ENCODE measurements at regions not wholly inside any gene's neighbourhood (a gene's known extent, or its start where the extent isn't known, plus 50 kb on each side); places are given as distances from the start of the nearest gene placed in this dataset.
"Not testable (repeated sequence)": the region's sequence is repeated elsewhere in the genome, so short reads cannot be mapped to it uniquely, and the experiment has no call there.

DNA sequence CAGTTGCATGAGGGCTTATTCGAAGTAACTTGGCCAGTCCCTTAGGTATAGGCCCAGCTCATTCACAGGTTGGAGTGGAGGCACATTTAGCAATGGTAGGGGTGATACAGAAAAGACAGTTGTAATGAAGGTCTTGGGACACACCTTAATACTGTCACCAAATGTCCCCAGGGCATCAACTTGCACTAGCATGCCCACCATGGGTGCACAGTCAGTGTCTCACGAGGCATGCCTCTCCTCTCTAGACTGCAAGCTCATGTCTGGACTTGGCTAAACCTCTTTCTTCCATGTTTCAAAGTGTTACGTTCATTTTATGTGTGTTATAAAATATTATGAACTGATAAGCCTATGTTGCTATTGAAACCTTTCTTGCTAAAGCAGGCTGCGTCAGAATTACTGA is 124.0 kb upstream of the ECI2 start:
- H3K36me3 ChIP-seq (ENCODE audit: insufficient read depth, low read length): no peaks in the 10 kb centered on the region
- DNase-seq (ENCODE audit: low read depth, low spot score): no peak
- H3K9me3 ChIP-seq (ENCODE audit: low read depth, low read length): no peaks in the 10 kb centered on the region
- TF ChIP-seq EZH2 (IDR thresholded peaks at IDR 0.05): no peak
- TF ChIP-seq POLR2AphosphoS5 (IDR thresholded peaks at IDR 0.05; ENCODE audit: borderline replicate concordance, low read depth, low read length): no peak
- no peak for TF ChIP-seq FOXP2 (optimal IDR thresholded peaks at IDR 0.05; ENCODE audit: control extremely low read depth, extremely low read length, insufficient read depth)
- H3K27ac ChIP-seq: no peak overlapping the region
- H3K4me3 ChIP-seq: no peak overlapping the region
- H3K9ac ChIP-seq (ENCODE audit: insufficient read length): no peak overlapping the region

DNA sequence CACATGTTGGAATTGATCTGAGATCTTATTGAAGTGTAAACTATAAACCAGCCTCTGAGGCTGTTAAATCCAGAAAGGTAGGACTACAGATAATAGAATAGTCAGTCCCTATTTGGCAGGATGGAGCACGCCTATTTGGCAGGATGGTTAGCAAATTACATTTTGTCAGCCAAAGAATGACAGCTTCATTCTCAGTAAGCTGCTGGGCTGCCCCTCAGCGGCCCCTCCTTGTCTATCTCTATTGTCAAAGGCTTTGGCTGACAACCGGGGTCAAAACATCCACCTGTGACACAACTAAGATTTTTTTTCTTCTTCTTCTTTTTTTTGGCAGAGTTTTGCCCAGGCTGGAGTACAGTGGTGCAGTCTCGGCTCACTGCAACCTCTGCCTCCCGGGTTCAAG is 123.4 kb upstream of the ECI2 start:
- H3K36me3 ChIP-seq (ENCODE audit: insufficient read depth, low read length): no peaks in the 10 kb centered on the region
- DNase-seq (ENCODE audit: low read depth, low spot score): no peak
- no peak overlapping the region for H3K27ac ChIP-seq
- no peaks in the 10 kb centered on the region for H3K9me3 ChIP-seq (ENCODE audit: low read depth, low read length)
- no peak for TF ChIP-seq EZH2 (IDR thresholded peaks at IDR 0.05)
- H3K9ac ChIP-seq (ENCODE audit: insufficient read length): no peak overlapping the region
- no peak overlapping the region for H3K4me3 ChIP-seq

DNA sequence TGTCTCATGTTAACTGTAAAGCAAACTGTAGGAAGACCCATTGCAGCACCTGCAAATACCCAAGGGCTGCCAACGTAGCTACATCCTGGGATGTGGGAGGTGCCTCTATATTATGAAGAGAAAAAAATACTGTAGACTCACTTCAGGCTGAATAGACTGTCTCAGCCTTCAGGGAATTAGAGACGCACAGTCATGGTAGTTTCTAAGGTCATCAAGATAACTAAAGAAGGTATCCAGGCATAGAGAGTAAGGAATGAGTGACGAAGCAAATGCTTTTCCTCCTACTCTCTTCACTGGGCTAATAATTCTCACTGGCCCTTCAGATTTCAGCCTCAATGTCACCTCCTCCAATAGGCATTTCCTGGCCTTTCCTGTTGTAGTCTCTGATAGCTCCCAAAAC is 121.6 kb upstream of the ECI2 start:
- Histone ChIP-seq H3K9ac (ENCODE audit: insufficient read length) (no peak overlapping the region), H3K36me3 (ENCODE audit: insufficient read depth, low read length) (no peaks in the 10 kb centered on the region), H3K9me3 (ENCODE audit: low read depth, low read length) (no peaks in the 10 kb centered on the region), H3K4me3 (no peak overlapping the region), H3K27ac (no peak overlapping the region)
- no peak for DNase-seq (ENCODE audit: low read depth, low spot score)
- TF ChIP-seq POLR2AphosphoS5 (IDR thresholded peaks at IDR 0.05; ENCODE audit: borderline replicate concordance, low read depth, low read length): no peak
- no peak for TF ChIP-seq FOXP2 (optimal IDR thresholded peaks at IDR 0.05; ENCODE audit: control extremely low read depth, extremely low read length, insufficient read depth)
- TF ChIP-seq EZH2 (IDR thresholded peaks at IDR 0.05): no peak

DNA sequence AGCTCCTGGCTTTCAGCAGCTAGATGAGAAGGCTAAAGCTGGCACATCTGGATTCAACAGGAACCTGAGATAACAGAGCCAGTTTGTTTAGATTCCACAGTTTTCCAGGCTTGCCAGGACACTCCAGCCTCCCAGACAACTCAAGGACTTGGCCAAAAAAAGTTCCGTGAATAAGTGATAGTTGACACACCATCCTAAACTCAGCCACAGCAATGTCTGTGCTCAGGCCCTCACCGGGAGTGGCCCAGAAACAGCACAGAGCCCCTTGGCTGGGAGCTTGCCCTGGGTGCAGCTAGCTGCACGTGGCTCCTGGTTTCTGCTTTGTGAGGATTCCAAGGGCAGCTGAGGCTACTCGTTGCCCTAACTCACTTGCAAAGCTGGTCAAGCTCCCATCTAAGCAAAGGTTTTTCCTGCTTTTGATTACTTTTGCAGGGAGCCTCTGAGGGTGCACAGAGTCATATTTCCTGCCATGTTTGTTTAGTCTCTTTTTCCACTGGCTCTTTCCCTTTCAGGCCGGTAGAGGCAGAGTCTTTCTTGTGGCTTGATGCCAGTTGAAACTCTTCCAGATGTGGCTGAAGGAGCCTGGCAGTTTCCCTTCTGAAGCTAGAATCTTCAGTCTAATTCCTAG is 118.3 kb upstream of the ECI2 start:
- Histone ChIP-seq H3K36me3 (ENCODE audit: insufficient read depth, low read length) (no peaks in the 10 kb centered on the region), H3K27ac (no peak overlapping the region), H3K9me3 (ENCODE audit: low read depth, low read length) (no peaks in the 10 kb centered on the region), H3K4me3 (no peak overlapping the region), H3K9ac (ENCODE audit: insufficient read length) (no peak overlapping the region)
- TF ChIP-seq POLR2AphosphoS5 (IDR thresholded peaks at IDR 0.05; ENCODE audit: borderline replicate concordance, low read depth, low read length): no peak
- TF ChIP-seq FOXP2 (optimal IDR thresholded peaks at IDR 0.05; ENCODE audit: control extremely low read depth, extremely low read length, insufficient read depth): no peak
- no peak for TF ChIP-seq EZH2 (IDR thresholded peaks at IDR 0.05)
- DNase-seq (ENCODE audit: low read depth, low spot score): no peak

DNA sequence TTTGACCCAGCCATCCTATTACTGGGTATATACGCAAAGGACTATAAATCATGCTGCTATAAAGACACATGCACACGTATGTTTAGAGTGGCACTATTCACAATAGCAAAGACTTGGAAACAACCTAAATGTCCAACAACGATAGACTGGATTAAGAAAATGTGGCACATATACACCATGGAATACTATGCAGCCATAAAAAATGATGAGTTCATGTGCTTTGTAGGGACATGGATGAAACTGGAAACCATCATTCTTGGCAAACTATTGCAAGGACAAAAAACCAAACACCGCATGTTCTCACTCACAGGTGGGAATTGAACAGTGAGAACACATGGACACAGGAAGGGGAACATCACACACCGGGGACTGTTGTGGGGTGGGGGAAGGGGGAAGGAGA is 117.1 kb upstream of the ECI2 start:
- H3K9me3 ChIP-seq (ENCODE audit: low read depth, low read length); H3K27ac ChIP-seq; H3K9ac ChIP-seq (ENCODE audit: insufficient read length); H3K4me3 ChIP-seq; DNase-seq (ENCODE audit: low read depth, low spot score); H3K36me3 ChIP-seq (ENCODE audit: insufficient read depth, low read length): not testable (repeated sequence)

DNA sequence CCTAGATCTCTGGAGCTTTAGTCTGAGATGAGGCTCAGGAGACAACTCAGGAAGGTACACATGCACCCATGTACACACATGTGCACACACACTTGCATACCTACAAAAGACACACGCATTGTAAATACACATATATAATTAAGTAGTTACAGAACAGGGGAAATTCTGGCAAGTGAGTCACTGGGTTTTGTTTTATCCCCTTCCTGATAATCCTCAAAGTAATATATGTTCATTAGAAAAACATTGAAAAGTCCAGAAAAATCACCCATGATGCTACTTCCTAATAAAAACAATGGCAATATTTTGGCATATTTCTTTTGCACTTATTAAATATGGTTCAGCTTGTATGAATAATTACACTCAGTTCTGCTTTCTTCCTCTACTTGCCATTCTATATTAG is 115.3 kb upstream of the ECI2 start:
- Histone ChIP-seq H3K9me3 (ENCODE audit: low read depth, low read length) (no peaks in the 10 kb centered on the region), H3K27ac (no peak overlapping the region), H3K4me3 (no peak overlapping the region), H3K36me3 (ENCODE audit: insufficient read depth, low read length) (no peaks in the 10 kb centered on the region), H3K9ac (ENCODE audit: insufficient read length) (no peak overlapping the region)
- no peak for DNase-seq (ENCODE audit: low read depth, low spot score)
- TF ChIP-seq POLR2AphosphoS5 (IDR thresholded peaks at IDR 0.05; ENCODE audit: borderline replicate concordance, low read depth, low read length) (no peak), EZH2 (IDR thresholded peaks at IDR 0.05) (no peak), FOXP2 (optimal IDR thresholded peaks at IDR 0.05; ENCODE audit: control extremely low read depth, extremely low read length, insufficient read depth) (no peak)

DNA sequence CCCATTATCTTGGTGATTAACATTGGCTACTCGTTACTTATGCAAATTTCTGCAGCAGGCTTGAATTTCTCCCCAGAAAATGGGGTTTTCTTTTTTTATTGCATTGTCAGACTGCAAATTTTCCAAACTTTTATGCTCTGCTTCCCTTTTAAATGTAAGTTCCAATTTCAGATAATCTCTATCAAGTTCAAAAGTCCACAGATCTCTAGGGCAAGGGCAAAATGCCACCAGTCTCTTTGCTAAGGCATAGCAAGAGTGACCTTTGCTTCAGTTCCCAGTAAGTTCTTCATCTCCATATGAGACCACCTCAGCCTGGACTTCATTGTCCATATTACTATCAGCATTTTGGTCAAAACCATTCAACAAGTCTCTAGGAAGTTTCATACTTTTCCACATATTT is 108.5 kb upstream of the ECI2 start:
- not testable (repeated sequence) for H3K27ac ChIP-seq; H3K4me3 ChIP-seq; DNase-seq (ENCODE audit: low read depth, low spot score); H3K36me3 ChIP-seq (ENCODE audit: insufficient read depth, low read length); H3K9ac ChIP-seq (ENCODE audit: insufficient read length); H3K9me3 ChIP-seq (ENCODE audit: low read depth, low read length)

DNA sequence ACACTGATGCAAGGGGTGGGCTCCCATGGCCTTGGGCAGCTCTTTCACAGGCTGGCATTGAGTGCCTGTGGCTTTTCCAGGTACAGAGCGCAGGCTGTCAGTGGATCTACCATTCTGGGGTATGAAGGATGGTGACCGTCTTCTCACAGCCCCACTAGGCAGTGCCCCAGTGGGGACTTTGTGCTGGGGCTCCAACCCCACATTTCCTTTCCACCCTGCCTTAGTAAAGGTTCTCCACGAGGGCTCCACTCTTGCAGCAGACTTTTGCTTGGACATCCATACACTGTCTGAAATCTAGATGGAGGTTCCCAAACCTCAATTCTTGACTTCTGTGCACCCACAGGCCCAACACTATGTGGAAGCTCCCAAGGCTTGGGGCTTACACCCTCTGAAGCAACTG is 107.9 kb upstream of the ECI2 start:
- H3K27ac ChIP-seq: no peak overlapping the region
- H3K4me3 ChIP-seq: no peak overlapping the region
- no peaks in the 10 kb centered on the region for H3K9me3 ChIP-seq (ENCODE audit: low read depth, low read length)
- no peak overlapping the region for H3K9ac ChIP-seq (ENCODE audit: insufficient read length)
- DNase-seq (ENCODE audit: low read depth, low spot score): no peak
- TF ChIP-seq EZH2 (IDR thresholded peaks at IDR 0.05) (no peak), FOXP2 (optimal IDR thresholded peaks at IDR 0.05; ENCODE audit: control extremely low read depth, extremely low read length, insufficient read depth) (no peak), POLR2AphosphoS5 (IDR thresholded peaks at IDR 0.05; ENCODE audit: borderline replicate concordance, low read depth, low read length) (no peak)
- no peaks in the 10 kb centered on the region for H3K36me3 ChIP-seq (ENCODE audit: insufficient read depth, low read length)

DNA sequence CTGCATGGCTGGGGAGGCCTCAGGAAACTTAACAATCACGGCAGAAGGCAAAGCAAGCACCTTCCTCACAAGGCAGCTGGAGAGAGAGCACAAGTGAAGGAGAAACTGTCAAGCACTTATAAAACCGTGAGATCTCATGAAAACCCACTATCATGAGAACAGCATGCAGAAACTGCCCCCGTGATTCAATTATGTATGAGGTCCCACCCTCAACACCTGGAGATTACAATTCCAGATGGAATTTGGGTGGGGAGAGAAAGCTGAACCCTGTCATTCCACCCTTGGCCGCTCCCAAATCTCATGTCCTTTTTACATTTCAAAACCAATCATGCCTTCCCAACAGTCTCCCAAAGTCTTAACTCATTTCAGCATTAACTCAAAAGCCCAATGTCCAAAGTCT is 107.2 kb upstream of the ECI2 start:
- H3K9me3 ChIP-seq (ENCODE audit: low read depth, low read length): no peaks in the 10 kb centered on the region
- H3K27ac ChIP-seq: no peak overlapping the region
- TF ChIP-seq EZH2 (IDR thresholded peaks at IDR 0.05): no peak
- TF ChIP-seq FOXP2 (optimal IDR thresholded peaks at IDR 0.05; ENCODE audit: control extremely low read depth, extremely low read length, insufficient read depth): no peak
- no peak for TF ChIP-seq POLR2AphosphoS5 (IDR thresholded peaks at IDR 0.05; ENCODE audit: borderline replicate concordance, low read depth, low read length)
- H3K4me3 ChIP-seq: no peak overlapping the region
- DNase-seq (ENCODE audit: low read depth, low spot score): no peak
- H3K36me3 ChIP-seq (ENCODE audit: insufficient read depth, low read length): no peaks in the 10 kb centered on the region
- no peak overlapping the region for H3K9ac ChIP-seq (ENCODE audit: insufficient read length)

Data from SK-N-MC (cell line).